Hepatocyte (in vitro differentiated cells): ENCODE measurements at regions not wholly inside any gene's neighbourhood (a gene's known extent, or its start where the extent isn't known, plus 50 kb on each side); places are given as distances from the start of the nearest gene placed in this dataset.

ENCODE experiments used
- DNase-seq: peaks from one replicate; pipeline ENCODE4 v3.0.0-alpha.2; 2016; ENCODE audit warnings: low spot score
- H2AFZ ChIP-seq: fragments of 200-600 bp; sonication (generic); 2 replicates; pipeline ENCODE4 v1.6.0; 2016; ENCODE audit warnings: antibody characterized with exemption, mild to moderate bottlenecking
- H3K27ac ChIP-seq: fragments of 200-600 bp; sonication (generic); 2 replicates; pipeline ENCODE4 v1.5.1; 2016; ENCODE audit warnings: mild to moderate bottlenecking
- H3K27me3 ChIP-seq: fragments of 200-600 bp; sonication (generic); 2 replicates; pipeline ENCODE4 v1.6.1; 2016
- H3K36me3 ChIP-seq: fragments of 200-600 bp; sonication (generic); replicated peaks from 2 replicates; pipeline ENCODE4 v1.5.1; 2016; ENCODE audit warnings: low read depth; ENCODE audit not compliant: insufficient read depth
- H3K4me1 ChIP-seq: fragments of 200-600 bp; sonication (generic); 2 replicates; pipeline ENCODE4 v1.5.1; 2016; ENCODE audit warnings: mild to moderate bottlenecking, moderate library complexity; ENCODE audit not compliant: insufficient read depth
- H3K4me2 ChIP-seq: fragments of 200-600 bp; sonication (generic); 2 replicates; pipeline ENCODE4 v1.6.0; 2016
- H3K4me3 ChIP-seq: fragments of 200-600 bp; sonication (generic); 2 replicates; pipeline ENCODE4 v1.5.1; 2016; ENCODE audit warnings: mild to moderate bottlenecking
- H3K79me2 ChIP-seq: fragments of 200-600 bp; sonication (generic); 2 replicates; pipeline ENCODE4 v1.6.0; 2017; ENCODE audit warnings: mild to moderate bottlenecking
- H3K9me2 ChIP-seq: fragments of 200-600 bp; sonication (generic); replicated peaks from 2 replicates; pipeline ENCODE4 v1.6.0; 2017; ENCODE audit warnings: mild to moderate bottlenecking; ENCODE audit not compliant: insufficient read depth
- H3K9me3 ChIP-seq: fragments of 200-600 bp; sonication (generic); 2 replicates; pipeline ENCODE4 v1.5.1; 2016; ENCODE audit warnings: low read depth, mild to moderate bottlenecking
- H4K20me1 ChIP-seq: fragments of 200-600 bp; sonication (generic); 2 replicates; pipeline ENCODE4 v1.6.0; 2016; ENCODE audit warnings: mild to moderate bottlenecking; ENCODE audit not compliant: insufficient read depth, poor library complexity, severe bottlenecking
- EZH2 ChIP-seq: fragments of 200-600 bp; sonication (generic); IDR thresholded peaks from 2 replicates; pipeline ENCODE4 v1.6.1; 2016; ENCODE audit warnings: antibody characterized with exemption, mild to moderate bottlenecking, borderline replicate concordance
- EZH2phosphoT487 ChIP-seq: fragments of 200-600 bp; sonication (generic); IDR thresholded peaks from one replicate; pipeline ENCODE4 v1.6.1; 2018; ENCODE audit warnings: antibody characterized with exemption, mild to moderate bottlenecking, low read depth, moderate library complexity; ENCODE audit not compliant: unreplicated experiment, severe bottlenecking
- WGBS: methylation state at CpG from one replicate; pipeline ENCODE4 v1.1.6; 2016; ENCODE audit warnings: low lambda C conversion rate; ENCODE audit errors: missing lambda C conversion rate; 5-methylcytosine and 5-hydroxymethylcytosine counted together
- TF ChIP-seq, protein P1 (sequence below): fragments of 200-600 bp; sonication (generic); IDR thresholded peaks from 2 replicates; pipeline ENCODE4 v1.5.1; 2016; ENCODE audit warnings: antibody characterized with exemption, mild to moderate bottlenecking; ENCODE audit not compliant: poor library complexity

DNA sequence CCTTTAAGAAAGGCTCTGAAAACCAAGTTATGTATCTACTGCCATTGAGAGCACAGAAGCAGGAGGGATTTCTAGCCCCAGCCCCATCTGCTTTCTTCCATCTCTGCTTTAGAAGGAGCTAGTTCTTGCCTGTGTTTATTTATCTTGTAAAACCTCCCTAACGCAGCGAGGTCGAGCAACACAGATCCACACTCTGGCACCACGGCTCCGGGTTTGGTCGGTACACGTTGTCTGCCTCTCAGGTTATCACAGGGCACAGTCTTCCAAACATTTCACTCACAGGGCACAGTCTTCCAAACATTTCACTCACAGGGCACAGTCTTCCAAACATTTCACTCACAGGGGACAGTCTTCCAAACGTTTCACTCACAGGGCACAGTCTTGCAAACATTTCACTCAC lies 69.7 kb upstream of the TLR3 start:
- H3K4me3 ChIP-seq: no peak overlapping the region
- WGBS: 55% methylated on average over 8 of the region's 8 CpGs
- no peak overlapping the region for H3K27ac ChIP-seq
- no peaks in the 10 kb centered on the region for H4K20me1 ChIP-seq
- TF ChIP-seq EZH2 (no peak), EZH2phosphoT487 (no peak)
- TF ChIP-seq, protein P1, sequence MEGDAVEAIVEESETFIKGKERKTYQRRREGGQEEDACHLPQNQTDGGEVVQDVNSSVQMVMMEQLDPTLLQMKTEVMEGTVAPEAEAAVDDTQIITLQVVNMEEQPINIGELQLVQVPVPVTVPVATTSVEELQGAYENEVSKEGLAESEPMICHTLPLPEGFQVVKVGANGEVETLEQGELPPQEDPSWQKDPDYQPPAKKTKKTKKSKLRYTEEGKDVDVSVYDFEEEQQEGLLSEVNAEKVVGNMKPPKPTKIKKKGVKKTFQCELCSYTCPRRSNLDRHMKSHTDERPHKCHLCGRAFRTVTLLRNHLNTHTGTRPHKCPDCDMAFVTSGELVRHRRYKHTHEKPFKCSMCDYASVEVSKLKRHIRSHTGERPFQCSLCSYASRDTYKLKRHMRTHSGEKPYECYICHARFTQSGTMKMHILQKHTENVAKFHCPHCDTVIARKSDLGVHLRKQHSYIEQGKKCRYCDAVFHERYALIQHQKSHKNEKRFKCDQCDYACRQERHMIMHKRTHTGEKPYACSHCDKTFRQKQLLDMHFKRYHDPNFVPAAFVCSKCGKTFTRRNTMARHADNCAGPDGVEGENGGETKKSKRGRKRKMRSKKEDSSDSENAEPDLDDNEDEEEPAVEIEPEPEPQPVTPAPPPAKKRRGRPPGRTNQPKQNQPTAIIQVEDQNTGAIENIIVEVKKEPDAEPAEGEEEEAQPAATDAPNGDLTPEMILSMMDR: no peak
- no peak overlapping the region for H2AFZ ChIP-seq
- DNase-seq: no peak
- no peaks in the 10 kb centered on the region for H3K79me2 ChIP-seq
- peaks cover 4% of the 10 kb centered on the region for H3K4me1 ChIP-seq
- no peaks in the 10 kb centered on the region for H3K27me3 ChIP-seq
- no peaks in the 10 kb centered on the region for H3K9me3 ChIP-seq
- no peaks in the 10 kb centered on the region for H3K9me2 ChIP-seq
- no peak overlapping the region for H3K4me2 ChIP-seq
- H3K36me3 ChIP-seq: no peaks in the 10 kb centered on the region

DNA sequence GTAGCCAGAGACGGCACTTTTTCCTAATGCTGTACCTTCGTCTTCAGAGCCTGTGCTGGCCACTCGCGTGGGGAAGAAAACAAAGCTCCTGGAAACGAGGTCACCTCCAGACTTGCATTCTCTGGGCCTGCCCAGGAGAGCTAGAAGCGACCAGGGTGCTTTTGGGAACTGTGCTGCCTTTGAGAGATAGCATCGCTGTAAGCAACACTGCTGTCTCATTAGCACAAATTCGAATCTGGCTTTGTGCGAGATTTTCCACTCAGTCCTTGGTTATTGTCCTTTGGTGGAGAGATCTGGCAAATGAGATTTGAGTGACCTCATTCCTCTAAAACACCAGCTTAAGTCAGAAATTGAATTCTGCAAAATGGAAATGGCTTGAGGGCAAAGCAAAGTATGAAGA lies 66.1 kb upstream of the TLR3 start:
- no peak overlapping the region for H3K4me3 ChIP-seq
- no peaks in the 10 kb centered on the region for H3K27me3 ChIP-seq
- no peaks in the 10 kb centered on the region for H3K9me3 ChIP-seq
- TF ChIP-seq, protein P1: no peak
- TF ChIP-seq EZH2 (no peak), EZH2phosphoT487 (no peak)
- no peaks in the 10 kb centered on the region for H3K79me2 ChIP-seq
- H4K20me1 ChIP-seq: no peaks in the 10 kb centered on the region
- peaks cover 4% of the 10 kb centered on the region for H3K4me1 ChIP-seq
- no peak overlapping the region for H3K4me2 ChIP-seq
- H3K9me2 ChIP-seq: no peaks in the 10 kb centered on the region
- no peak overlapping the region for H2AFZ ChIP-seq
- no peaks in the 10 kb centered on the region for H3K36me3 ChIP-seq
- 78% methylated on average over 9 of the region's 9 CpGs for WGBS
- H3K27ac ChIP-seq: no peak overlapping the region
- DNase-seq: no peak

DNA sequence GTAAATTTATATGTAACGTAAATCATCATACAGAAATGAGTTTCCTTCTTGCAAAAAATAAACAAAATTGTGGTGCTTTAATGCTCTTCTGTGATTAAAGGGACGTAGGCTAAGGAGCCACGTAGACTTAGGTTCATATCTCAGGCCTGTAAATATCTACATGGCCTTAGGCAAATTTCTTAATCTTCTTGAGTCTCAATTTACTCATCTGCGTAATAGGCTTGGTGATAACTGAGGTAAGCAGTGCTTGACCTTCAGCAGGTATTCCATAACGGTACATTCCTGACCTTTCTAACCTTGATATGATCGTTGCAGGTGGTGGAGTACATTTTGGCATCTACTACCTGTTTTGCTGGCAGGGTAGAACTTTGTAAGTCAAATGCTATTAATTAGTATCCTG lies 65.2 kb upstream of the TLR3 start:
- no peaks in the 10 kb centered on the region for H3K79me2 ChIP-seq
- no peak overlapping the region for H3K27ac ChIP-seq
- WGBS: 83% methylated on average over 6 of the region's 6 CpGs
- no peaks in the 10 kb centered on the region for H3K9me2 ChIP-seq
- no peak for TF ChIP-seq EZH2
- TF ChIP-seq, protein P1: no peak
- no peak for TF ChIP-seq EZH2phosphoT487
- no peaks in the 10 kb centered on the region for H4K20me1 ChIP-seq
- no peak for DNase-seq
- H3K4me2 ChIP-seq: no peak overlapping the region
- H3K4me3 ChIP-seq: no peak overlapping the region
- H3K27me3 ChIP-seq: no peaks in the 10 kb centered on the region
- H3K36me3 ChIP-seq: no peaks in the 10 kb centered on the region
- peaks cover 4% of the 10 kb centered on the region for H3K4me1 ChIP-seq
- no peaks in the 10 kb centered on the region for H3K9me3 ChIP-seq
- no peak overlapping the region for H2AFZ ChIP-seq

DNA sequence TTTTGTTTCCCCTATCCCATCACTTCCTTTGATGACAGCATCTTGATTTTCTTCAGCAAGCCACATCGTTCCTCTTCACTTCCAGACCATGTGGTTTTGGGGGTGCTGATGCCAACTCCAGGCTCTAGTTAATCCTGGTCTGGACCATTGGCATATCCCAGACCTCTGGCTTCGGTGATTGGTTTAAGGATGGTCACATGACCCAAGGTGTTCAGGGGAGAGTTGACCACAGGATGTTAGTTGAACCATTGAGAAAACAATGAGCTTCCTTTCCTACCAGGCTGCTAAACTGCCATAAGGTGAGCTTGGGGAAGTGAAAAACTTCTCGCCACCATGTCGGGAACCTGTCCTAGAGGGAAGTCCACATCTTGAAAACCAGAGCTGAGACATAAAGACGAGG lies 60.9 kb upstream of the TLR3 start:
- no peaks in the 10 kb centered on the region for H3K9me2 ChIP-seq
- no peaks in the 10 kb centered on the region for H4K20me1 ChIP-seq
- H3K4me3 ChIP-seq: no peak overlapping the region
- H3K36me3 ChIP-seq: no peaks in the 10 kb centered on the region
- H3K27me3 ChIP-seq: no peaks in the 10 kb centered on the region
- no peak overlapping the region for H3K4me2 ChIP-seq
- H3K9me3 ChIP-seq: no peaks in the 10 kb centered on the region
- H2AFZ ChIP-seq: no peak overlapping the region
- WGBS: 93% methylated on average over 5 of the region's 5 CpGs
- DNase-seq: no peak
- TF ChIP-seq, protein P1: no peak
- no peak for TF ChIP-seq EZH2phosphoT487
- TF ChIP-seq EZH2: no peak
- H3K4me1 ChIP-seq: no peaks in the 10 kb centered on the region
- H3K79me2 ChIP-seq: no peaks in the 10 kb centered on the region
- H3K27ac ChIP-seq: no peak overlapping the region
